HT-29 (cell line): ENCODE measurements at regions not wholly inside any gene's neighbourhood (a gene's known extent, or its start where the extent isn't known, plus 50 kb on each side); places are given as distances from the start of the nearest gene placed in this dataset. TPM values are rescaled to one million over a fixed set of nuclear protein-coding genes. Genes with fewer than 3 reads are reported as not detected.
A peak's percentile ranks its signal among the peaks of the same experiment; 100 is the strongest.

Source experiments
- DNase-seq: peaks from one replicate; pipeline ENCODE4 v3.0.0-alpha.2; 2015; ENCODE audit warnings: low spot score
- small RNA-seq: library from RNA; depleted of rRNA; stranded (forward); fragments of <200 nt; gene quantifications from one replicate; pipeline ENCODE3, GENCODE V24; 2014

- DNase-seq = no peak
Measured at GRCh38 chr4:107098401-107098800, 62.3 kb upstream of the DKK2 start.

GRCh38 chr4:107094976-107095375 lies 58.9 kb upstream of the DKK2 start:
- DNase-seq = no peak

DNA sequence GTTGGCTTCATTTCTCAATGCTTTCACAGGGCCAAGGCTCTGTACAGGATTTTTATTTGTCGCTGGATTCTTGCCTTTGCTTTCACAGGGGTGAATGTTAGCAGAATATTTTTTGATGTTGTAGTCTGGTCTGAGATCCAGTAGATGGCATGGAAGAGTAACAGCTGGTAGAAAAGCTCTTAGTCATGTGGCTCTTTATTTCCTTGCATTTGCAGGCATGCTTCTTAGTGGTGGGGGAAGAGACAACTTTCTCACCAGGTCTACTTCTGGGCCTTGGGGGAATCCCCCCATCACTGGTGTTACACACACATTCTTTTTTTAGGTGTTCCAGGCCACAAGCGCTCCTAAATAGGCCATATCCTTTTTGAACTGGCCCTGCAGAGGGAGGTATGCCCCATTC lies 58.2 kb upstream of the DKK2 start:
- DNase-seq = peak; percentile 10

Small RNA genes lying in the stretch of these regions (small RNA-seq; reads per million reads assigned to genes)
- gene RNU6-551P = not detected
